HG03159 (cell line): ENCODE measurements at regions not wholly inside any gene's neighbourhood (a gene's known extent, or its start where the extent isn't known, plus 50 kb on each side); places are given as distances from the start of the nearest gene placed in this dataset.
"Not testable (repeated sequence)": the region's sequence is repeated elsewhere in the genome, so short reads cannot be mapped to it uniquely, and the experiment has no call there.

ENCODE experiments used
- ATAC-seq: cut with Tn5 transposase; IDR thresholded peaks from one replicate; pipeline ENCODE4 v1.9.1; 2021; ENCODE audit warnings: mild to moderate bottlenecking, moderate library complexity; ENCODE audit not compliant: unreplicated experiment

GRCh38 chr17:63171428-63172393 is 205.7 kb downstream of the TANC2 start:
- no peak for ATAC-seq

DNA sequence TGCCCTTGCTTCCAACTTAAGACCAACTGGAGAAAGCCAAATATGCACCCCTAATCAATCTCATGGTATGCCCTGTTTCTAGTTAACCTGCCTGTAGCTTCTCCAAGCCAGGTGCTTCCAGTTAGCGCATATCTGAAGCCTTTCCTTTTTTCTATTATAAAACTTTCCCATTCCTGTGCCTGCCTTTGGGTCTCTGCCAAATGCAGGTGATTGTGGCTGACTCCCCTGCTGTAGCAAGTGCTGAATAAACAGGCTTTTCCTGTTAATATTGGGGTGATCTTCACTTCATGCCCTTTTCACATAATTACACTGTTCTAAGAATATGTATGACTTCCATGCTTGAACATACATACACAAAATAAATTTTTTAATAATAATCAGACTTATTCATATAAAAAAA is 207.4 kb downstream of the TANC2 start:
- ATAC-seq = no peak

DNA sequence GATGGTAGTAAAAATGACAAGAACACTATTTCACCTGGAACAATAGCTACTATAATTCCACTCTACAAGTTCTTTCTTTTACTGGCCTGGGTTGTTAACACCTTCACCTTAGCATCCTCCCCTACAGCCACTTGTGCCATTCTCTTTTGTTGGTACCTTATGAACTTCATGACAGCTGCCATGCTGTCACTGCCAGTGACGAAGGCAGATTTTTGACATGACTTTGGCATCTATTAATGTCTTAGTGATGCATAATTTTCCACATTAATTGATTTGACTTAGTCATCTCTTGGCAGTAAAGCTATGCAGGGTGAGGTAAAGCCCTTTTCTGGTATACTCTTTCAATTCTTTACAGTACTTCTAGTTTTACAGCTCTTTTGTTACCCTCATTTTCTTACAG is 207.9 kb downstream of the TANC2 start:
- ATAC-seq = no peak

DNA sequence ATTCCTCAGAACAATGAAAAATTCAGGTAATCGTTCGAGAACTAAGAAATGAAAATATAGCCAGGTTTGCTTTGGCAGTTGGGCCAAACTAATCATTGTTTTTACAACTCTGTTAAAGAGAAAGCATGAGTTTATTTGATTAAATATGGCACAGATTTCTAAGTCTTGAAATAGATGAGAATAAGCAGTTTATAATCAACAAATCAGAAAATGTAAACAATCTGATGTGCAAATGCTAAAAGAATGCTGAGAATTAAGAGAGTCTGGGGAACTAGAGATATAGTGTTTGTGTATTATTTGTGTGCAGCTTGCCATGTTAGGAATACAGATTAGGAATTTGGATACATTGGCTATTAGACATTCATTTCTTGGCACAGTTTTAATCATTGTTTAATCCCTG is 212.5 kb downstream of the TANC2 start:
- ATAC-seq = no peak

DNA sequence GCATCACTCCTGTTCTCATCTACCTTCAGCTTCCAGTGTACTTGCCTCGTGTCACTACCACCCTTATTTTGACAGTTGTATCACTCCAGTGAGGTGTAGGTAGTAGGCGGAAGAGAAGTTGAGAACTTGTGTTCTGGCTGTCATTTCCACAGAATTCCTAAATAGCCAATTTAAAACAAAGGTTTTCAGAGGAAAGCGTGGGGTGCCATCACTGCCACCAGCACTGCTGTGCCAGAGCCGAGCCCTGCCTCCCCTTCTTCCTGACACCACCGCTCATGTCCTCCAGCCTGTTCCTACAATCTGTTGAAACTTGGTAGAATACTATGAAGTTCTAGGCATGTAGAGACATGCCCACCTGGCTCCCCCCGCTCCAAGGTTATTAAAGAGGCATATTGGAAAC is 215.8 kb downstream of the TANC2 start:
- no peak for ATAC-seq

DNA sequence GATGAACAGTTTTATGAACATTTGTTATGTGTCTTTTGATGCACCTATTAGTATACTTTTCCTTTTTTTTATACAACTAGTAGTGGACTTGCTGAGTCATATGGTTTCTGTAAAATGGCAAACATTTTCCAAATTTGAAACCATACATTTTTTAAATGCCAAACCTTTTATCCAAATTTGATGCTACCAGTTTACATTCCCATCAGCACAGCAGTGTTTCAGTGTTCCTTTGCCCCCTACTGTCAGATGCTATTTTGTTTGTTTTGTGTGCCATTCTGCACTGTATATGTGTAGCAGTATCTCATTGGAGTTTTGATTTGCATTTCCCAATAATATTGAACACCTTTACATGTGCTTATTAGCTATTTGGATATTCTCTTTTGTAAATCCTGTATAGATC is 219.4 kb downstream of the TANC2 start:
- no peak for ATAC-seq

DNA sequence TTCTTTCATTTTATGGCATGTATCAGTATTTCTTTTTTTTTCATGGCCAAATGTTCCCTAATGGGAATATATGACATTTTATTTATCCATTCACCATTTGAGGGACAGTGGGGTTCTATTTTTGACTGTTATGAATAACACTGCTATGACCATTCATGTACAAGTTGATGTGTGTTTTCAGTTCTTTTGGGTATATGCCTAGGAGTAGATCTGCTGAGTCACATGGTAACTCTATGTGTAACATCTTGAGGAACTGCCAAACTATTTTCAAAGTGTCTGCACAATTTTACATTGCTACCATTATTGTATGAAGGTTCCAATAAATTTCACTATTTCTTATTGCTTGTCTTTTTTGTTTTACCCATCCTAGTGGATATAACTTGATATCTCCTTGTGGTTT is 223.0 kb downstream of the TANC2 start:
- no peak for ATAC-seq

DNA sequence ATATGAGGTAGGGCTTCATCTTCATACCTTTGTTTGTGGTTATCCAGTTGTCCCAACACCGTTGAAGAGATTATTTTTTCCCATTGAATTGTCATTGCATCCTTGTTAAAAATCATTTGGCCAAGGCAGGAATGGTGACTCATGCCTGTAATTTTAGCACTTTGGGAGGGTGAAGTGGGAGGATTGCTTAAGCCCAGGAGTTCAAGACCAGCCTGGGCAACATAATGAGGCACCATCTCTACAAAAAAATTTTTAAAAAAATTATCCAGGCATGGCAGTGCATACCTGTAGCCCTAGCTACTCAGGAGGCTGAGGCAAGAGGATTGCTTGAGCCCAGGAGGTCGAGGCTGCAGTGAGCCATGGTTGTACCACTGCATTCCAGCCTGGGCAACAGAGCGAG is 223.9 kb downstream of the TANC2 start:
- ATAC-seq = no peak

GRCh38 chr17:63190821-63191370 is 224.9 kb downstream of the TANC2 start:
- ATAC-seq = no peak

DNA sequence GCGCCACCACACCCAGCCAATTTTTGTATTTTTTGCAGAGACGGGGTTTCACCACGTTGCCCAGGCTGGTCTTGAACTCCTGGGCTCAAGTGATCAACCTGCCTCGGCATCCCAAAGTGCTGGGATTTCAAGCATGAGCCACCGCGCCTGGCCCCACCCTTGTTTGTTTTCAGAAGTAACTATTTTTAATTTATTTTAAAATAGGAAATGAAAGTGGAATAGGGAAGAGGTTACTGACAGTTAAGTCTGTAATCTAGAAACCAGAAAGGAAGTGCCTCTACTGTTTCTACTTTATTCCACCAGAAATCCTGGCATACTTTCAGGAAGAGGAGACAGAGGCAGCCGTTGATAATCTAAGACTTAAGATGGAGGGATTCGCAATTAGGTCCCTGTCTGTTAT is 225.6 kb downstream of the TANC2 start:
- ATAC-seq = no peak

DNA sequence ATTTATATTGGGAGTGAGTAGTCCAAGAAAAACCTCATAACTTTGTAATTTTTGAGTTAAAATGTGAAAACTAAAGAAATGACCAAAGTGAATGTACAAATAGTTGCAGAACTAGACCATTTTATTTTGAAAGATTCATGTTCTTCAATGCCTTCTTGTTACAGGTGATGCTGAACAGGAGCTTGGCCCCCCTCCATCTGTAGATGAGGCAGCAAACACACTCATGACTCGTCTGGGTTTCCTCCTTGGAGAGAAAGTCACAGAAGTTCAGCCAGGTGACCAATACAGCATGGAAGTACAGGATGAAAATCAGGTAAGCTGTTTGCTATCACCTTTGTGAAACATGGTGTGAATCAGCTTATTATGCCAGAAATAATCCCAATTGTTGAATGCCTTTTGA is 227.8 kb downstream of the TANC2 start:
- ATAC-seq = no peak

DNA sequence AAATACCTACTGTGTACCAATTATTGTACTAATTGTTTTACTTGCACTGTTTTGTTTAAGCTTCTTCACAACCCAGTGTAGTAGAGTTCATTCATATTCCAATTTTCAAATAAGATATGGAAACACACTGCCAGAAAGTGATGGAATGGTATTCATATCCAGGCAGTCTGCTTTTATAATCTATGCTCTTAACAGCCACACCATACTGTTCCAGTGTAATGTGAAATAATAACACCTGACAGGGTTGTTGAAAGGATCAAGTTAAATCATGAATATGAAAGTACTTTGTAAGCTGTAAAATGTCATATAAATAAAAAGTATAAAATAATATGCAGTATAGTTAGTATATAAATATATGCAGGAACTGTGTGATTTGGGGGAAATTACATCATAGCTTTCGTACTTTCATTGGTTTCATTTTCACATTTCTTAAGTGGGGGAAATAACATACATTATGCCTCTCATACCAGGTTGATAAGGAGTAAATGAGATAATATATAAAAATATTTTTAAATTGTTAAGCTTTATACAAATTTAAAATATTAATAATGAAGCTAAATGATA is 230.8 kb downstream of the TANC2 start:
- no peak for ATAC-seq

- ATAC-seq = no peak
These were observed 237.6 kb downstream of the TANC2 start for GRCh38 chr17:63203652-63204051.

- no peak for ATAC-seq
These were observed 224.2 kb downstream of the CYB561 start for GRCh38 chr17:63221939-63222338.

DNA sequence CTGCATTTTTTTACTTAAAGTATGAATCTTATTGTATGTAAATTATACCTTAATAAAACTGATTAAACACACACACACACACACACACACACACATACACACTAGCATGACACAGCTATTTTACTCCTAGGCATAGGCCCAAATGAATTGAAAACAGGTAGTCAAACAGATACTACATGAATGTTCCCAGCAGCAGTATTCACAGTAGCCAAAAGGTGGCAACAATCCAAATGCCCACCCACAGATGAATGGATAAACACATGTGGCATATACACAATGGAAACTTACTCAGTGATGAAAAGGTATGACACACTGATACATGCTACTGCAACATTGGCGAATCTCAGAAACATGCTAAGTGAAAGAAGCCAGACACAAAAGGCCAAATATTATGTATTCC is 223.5 kb downstream of the CYB561 start:
- no peak for ATAC-seq

DNA sequence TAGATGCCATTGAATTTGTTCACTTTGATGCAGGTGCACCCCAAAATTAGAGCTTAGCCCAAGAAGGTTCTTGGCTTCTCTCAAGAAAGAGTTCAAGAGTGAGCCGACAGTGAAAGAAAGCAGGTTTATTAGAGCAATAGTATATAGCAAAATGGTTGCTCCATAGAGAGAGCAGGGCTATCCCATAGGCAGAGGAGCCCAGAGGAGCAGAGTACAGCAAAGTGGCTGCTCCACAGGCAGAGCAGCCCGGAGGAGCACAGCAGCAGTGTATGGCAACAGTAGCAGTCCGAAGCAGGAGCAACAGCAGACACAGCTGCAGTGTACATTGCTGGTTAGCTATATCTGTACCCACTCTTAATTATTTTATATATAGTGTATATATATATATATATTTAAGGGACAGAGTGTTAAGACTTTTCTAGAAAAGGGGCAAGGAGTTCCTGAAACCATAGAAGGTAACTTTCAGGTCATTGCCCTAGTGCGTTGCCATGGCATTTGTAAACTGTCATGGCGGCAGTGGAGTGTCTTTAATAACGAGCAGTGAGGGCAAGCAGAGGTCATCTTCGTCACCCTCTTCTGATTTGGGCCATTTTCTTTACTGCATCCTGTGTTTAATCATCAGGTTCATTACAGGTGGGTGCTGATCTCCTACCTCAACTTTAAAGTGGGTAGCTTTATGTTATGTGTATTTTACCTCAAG is 222.7 kb downstream of the CYB561 start:
- ATAC-seq = no peak

GRCh38 chr17:63224644-63225043 is 221.5 kb downstream of the CYB561 start:
- no peak for ATAC-seq

GRCh38 chr17:63226720-63227119 is 219.4 kb downstream of the CYB561 start:
- not testable (repeated sequence) for ATAC-seq

DNA sequence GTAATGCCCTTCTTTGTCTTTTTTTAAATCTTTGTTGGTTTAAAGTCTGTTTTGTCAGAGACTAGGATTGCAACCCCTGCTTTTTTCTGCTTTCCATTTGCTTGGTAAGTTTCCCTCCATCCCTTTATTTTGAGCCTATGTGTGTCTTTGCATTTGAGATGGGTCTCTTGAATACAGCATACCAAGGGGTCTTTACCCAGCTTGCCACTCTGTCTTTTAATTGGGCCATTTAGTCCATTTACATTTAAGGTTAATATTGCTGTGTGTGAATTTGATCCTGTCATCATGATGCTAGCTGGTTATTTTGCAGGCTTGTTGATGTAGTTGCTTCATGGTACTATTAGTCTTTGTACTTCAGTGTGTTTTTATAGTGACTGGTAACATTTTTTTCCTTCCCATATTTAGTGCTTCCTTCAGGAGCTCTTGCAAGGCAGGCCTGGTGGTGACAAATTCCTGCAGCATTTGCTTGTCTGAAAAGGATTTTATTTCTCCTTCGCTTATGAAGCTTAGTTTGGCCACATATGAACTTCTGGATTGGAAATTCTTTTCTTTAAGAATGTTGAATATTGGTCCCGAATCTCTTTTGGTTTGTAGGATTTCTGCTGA is 215.0 kb downstream of the CYB561 start:
- not testable (repeated sequence) for ATAC-seq

DNA sequence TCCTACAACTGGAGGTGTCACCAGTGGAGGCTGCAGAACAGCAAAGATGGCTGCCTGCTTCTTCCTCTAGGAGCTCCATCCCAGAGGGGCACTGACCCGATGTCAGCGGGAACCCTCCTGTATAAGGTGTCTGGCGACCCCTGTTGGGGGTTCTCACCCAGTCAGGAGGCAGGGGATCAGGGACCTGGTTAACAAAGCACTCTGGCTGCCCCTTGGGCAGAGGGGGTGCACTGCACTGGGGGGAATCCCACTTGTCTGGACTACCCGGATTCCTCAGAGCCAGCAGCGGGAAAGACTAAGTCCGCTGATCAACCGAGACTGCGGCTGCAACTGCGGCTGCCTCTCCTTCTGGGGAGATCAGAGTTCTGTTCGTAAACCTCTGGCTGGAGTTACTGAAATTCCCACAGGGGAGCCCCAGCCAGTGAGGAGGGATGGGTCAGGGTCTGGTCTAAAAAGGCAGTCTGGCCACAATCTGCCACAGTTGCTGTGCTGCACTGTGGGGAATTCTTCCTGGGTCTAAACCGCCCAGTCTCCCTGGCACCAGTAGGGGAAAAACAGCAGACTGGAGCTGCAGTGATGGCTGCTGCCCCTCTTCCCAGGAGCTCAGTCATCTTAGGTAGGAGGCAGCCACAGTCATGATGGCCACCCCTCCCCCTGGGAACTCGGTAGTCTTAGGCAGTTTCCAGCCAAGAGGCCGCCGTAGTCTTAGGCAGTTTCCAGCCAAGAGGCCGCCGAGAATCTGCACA is 213.4 kb downstream of the CYB561 start:
- ATAC-seq = no peak
